WI38 (cell line): ENCODE measurements at regions not wholly inside any gene's neighbourhood (a gene's known extent, or its start where the extent isn't known, plus 50 kb on each side); places are given as distances from the start of the nearest gene placed in this dataset.

ENCODE experiments used
- H3K4me3 ChIP-seq: 2 replicates; pipeline ENCODE4 v1.5.1; 2011; ENCODE audit warnings: low read depth, mild to moderate bottlenecking, control low read depth, low read length
- CTCF ChIP-seq: IDR thresholded peaks from 2 replicates; pipeline ENCODE4 v1.5.1; 2012; ENCODE audit warnings: low read depth, mild to moderate bottlenecking, control low read depth, low read length

GRCh38 chr2:150619607-150620330, 132.3 kb upstream of the RND3 start:
- no peak overlapping the region for H3K4me3 ChIP-seq
- TF ChIP-seq CTCF: no peak

GRCh38 chr2:150618245-150618895, 130.9 kb upstream of the RND3 start:
- H3K4me3 ChIP-seq: no peak overlapping the region
- no peak for TF ChIP-seq CTCF

- no peak for TF ChIP-seq CTCF
- H3K4me3 ChIP-seq: no peak overlapping the region
Observed at GRCh38 chr2:150617351-150617978, 130.0 kb upstream of the RND3 start.

- no peak for TF ChIP-seq CTCF
Observed at GRCh38 chr2:150612957-150613710, 125.7 kb upstream of the RND3 start.

GRCh38 chr2:150610670-150611279, 123.3 kb upstream of the RND3 start:
- TF ChIP-seq CTCF: peak; percentile 66
- H3K4me3 ChIP-seq: no peak overlapping the region

More at GRCh38 chr2:150612957-150613710, 125.7 kb upstream of the RND3 start:
- H3K4me3 ChIP-seq: no peak overlapping the region

- TF ChIP-seq CTCF: no peak
- H3K4me3 ChIP-seq: 0 out of 2 replicates have a peak overlapping the region, but pooled peaks have one; percentile 1
Observed at GRCh38 chr2:150609831-150610582, 122.5 kb upstream of the RND3 start.
